HG02852 (cell line): ENCODE measurements at regions not wholly inside any gene's neighbourhood (a gene's known extent, or its start where the extent isn't known, plus 50 kb on each side); places are given as distances from the start of the nearest gene placed in this dataset.
"Not testable (repeated sequence)": the region's sequence is repeated elsewhere in the genome, so short reads cannot be mapped to it uniquely, and the experiment has no call there.

ENCODE experiments used
- ATAC-seq: cut with Tn5 transposase; IDR thresholded peaks from one replicate; pipeline ENCODE4 v1.9.1; 2021; ENCODE audit warnings: mild to moderate bottlenecking, moderate library complexity; ENCODE audit not compliant: unreplicated experiment

DNA sequence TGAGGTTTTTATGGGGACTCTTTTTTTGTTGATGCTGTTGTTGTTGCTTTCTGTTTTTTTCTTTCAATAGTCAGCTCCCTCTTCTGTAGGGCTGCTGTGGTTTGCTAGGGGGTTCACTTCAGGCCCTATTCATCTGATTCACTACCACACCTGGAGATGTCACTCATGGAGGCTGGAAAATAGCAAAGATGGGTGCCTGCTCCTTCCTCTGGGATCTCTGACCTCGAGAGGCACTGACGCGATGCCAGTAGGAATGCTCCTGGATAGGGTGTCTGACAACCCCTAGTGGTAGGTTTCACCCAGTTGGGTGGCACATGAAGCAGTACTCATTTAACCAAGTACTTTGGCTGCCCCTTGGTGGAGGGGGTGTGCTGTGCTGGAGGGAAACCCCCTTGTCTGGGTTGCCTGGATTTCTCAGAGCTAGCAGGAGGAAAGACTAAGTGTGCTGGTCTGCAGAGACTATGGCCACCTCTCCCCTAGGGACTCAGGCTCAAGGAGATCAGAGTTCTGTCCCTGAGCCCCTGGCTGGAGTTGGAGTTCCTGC lies 745.5 kb downstream of the TMTC2 start:
- no peak for ATAC-seq

DNA sequence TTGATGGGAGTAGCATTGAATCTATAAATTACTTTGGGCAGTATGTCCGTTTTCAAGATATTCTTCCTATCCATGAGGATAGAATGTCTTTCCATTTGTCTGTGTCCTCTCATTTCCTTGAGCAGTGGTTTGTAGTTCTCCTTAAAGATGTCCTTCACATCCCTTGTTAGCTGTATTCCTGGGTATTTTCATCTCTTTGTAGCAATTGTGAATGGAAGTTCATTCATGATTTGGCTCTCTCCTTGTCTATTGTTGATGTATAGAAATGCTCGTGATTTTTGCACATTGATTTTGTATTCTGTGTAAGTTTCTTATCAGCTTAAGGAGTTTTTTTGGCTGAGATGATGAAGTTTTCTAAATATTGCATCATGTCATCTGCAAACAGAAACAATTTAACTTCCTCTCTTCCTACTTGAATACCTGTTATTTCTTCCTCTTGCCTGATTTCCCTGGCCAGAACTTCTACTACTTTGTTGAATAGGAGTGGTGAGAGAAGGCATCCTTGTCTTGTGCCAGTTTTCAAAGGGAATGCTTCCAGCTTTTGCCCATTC lies 741.0 kb downstream of the TMTC2 start:
- ATAC-seq, result not testable (repeated sequence)

GRCh38 chr12:83414981-83415380 lies 728.3 kb downstream of the TMTC2 start:
- ATAC-seq, result no peak

GRCh38 chr12:83408851-83409250 lies 722.1 kb downstream of the TMTC2 start:
- no peak for ATAC-seq

DNA sequence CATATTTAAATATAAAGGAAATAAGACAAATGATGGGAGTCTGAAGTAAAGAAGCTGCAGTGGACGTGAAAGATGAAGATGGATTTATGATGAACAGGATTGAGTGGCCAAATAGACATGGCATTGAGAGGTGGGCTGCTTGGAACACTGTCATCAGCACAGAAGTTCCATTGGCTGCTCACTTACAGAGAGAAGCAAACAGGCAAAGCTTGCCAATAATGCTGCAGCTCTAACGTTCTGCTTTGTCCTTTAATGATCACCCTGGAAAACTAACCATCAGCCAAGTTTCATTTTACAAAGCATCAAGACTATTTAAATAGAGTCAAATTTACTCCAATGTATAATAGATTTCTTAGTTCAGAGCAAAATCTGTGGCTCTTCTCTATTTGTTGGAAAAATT lies 721.4 kb downstream of the TMTC2 start:
- no peak for ATAC-seq

GRCh38 chr12:83404521-83404920 lies 717.8 kb downstream of the TMTC2 start:
- no peak for ATAC-seq

GRCh38 chr12:83390186-83390585 lies 703.5 kb downstream of the TMTC2 start:
- no peak for ATAC-seq

DNA sequence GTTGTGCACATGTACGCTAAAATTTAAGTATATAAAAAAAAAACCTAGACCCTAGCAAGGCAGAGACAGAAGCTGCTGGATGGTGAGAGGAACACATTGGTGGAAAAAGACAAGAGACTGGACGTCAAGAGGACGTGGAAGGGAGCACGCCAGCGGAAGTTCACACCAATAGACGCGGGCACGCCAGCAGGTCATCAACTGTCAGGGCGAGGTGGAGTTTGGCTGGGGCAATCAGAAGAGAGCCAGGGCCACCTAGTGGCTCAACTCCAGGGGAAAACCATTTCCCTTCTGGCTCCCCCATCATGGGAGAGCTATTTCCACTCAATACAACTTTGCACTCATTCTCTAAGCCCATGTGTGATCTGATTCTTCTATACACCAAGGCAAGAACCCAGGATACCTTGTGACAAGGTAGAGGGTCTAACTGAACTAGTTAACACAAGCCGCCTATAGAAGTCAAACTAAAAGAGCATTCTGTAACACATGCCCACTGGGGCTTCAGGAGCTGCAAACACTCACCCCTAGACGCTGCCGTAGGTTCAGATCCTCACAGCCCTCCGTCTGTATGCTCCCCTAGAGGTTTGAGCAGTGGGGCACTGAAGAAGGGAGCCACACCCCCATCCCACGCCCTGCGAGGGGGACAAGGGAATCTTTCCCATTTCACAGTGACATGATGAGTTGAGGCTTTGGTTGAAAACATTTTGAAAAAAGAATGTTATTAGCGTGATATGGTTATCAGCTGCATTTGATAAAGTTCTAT lies 702.7 kb downstream of the TMTC2 start:
- ATAC-seq, result no peak

GRCh38 chr12:83388551-83388950 lies 701.8 kb downstream of the TMTC2 start:
- ATAC-seq, result no peak

GRCh38 chr12:83386527-83387264 lies 700.0 kb downstream of the TMTC2 start:
- ATAC-seq, result no peak

GRCh38 chr12:83378186-83378727 lies 691.6 kb downstream of the TMTC2 start:
- ATAC-seq, result no peak

GRCh38 chr12:83365317-83365716 lies 678.6 kb downstream of the TMTC2 start:
- no peak for ATAC-seq

DNA sequence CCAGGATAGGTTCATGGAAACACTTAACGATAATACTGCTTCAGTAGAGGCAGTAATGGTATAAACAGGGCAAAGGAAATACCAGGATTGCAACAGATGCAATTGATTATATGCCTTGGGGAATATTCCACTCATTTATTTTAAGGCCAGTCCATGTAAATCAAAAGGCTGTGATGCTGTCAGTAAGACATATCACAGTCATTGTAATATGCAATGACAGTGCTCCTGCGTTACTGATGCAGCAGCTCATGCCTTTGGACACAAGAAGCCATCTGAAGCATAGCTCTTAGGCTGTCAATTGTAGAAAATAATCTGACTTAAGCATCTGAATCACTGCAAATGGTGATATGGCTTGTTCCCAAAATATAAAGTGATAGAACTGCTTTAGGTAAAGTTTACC lies 674.8 kb downstream of the TMTC2 start:
- no peak for ATAC-seq

DNA sequence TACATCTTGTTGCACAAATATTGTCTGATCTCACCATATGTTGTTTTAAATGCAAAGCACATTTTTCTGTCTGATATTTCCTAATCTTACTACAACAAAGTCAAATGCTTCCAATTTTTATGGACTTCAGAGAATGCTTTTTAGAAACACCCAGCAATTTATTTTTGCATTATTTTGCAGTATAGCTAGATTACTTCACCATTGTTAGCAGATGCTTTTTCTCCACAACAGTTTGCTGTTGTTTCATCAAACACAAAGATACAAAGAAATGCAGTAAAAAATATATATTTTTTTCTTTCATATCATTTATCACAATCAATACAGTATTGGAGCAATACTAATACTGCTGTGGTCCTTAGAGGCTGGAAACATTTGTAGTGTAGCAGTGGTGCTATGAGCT lies 674.4 kb downstream of the TMTC2 start:
- no peak for ATAC-seq

GRCh38 chr12:83349907-83350611 lies 663.4 kb downstream of the TMTC2 start:
- no peak for ATAC-seq

- ATAC-seq, result no peak
Measured at GRCh38 chr12:83346333-83346732, 659.6 kb downstream of the TMTC2 start.

DNA sequence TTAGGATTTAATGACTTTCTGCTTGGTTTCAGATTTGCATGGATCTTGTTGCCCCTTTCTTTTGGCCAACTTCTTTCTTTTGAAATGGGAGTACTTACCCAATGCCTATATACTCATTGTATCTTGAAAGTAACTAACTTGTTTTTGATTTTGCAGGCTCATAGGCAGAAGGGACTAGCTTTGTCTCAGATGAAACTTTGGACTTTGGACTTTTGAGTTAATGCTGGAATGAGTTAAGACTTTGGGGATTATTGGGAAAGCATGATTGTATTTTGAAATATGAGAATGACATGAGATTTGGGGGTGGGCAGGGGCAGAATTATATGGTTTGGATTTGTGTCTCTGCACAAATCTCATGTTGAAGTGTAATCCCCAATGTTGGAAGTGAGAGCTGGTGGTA lies 657.1 kb downstream of the TMTC2 start:
- ATAC-seq, result no peak

GRCh38 chr12:83335748-83336147 lies 649.0 kb downstream of the TMTC2 start:
- ATAC-seq, result no peak

DNA sequence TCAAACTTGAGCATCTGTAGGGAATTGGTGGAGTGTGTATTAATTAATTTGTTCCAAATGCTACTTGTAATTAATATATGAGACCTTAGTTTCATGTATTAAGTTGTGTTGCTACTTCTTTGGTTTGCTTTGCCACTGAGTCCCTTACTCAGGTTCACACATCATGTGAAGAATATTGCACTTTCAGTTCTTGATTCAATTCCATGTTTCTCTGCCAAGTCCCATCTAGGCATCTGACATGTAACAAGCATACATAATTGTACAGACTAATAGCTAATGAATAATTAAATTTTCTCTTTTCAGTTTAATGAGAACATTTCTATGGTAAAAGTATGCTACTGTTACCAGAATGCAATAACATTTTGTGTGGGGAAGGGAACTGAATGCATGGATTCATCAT lies 640.0 kb downstream of the TMTC2 start:
- no peak for ATAC-seq

GRCh38 chr12:83323866-83324265 lies 637.2 kb downstream of the TMTC2 start:
- no peak for ATAC-seq

DNA sequence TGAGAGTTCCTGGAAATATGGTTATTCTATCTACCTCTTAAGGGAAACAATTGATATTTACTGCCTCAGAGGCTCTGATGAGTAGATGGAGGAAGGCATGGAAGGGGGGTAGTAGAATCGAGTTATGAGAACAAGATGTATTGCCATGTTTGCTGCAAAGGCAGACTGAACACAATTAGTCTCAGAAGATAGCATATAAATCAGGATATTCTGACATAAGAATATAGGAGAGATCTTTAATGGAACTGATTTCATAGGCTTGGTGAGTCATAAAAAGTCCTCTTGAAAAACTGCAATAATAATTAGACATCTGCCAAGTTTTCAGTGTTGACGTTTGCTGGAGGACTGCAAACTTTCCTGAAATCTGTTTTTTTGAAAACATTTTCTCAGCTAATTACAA lies 636.1 kb downstream of the TMTC2 start:
- no peak for ATAC-seq
